ENCODE measurements at regions not wholly inside any gene's neighbourhood (a gene's known extent, or its start where the extent isn't known, plus 50 kb on each side); places are given as distances from the start of the nearest gene placed in this dataset.

GRCh38 chr20:58010186-58010585 is 218.3 kb downstream of the ANKRD60 start:
- TF ChIP-seq CTCF (IDR thresholded peaks at IDR 0.05; ENCODE audit: insufficient read depth, low read length, poor library complexity, severe bottlenecking) (no peak), EZH2phosphoT487 (conservative IDR thresholded peaks at IDR 0.05; ENCODE audit: low read length) (no peak)
